Ishikawa (cell line): ENCODE measurements at regions not wholly inside any gene's neighbourhood (a gene's known extent, or its start where the extent isn't known, plus 50 kb on each side); places are given as distances from the start of the nearest gene placed in this dataset.

Experiments used
- CEBPB ChIP-seq: IDR thresholded peaks from 2 replicates; pipeline ENCODE4 v1.6.1; 2012
- CREB1 ChIP-seq: IDR thresholded peaks from 2 replicates; pipeline ENCODE4 v1.6.1; 2012; ENCODE audit warnings: low read depth
- EGR1 ChIP-seq: IDR thresholded peaks from 2 replicates; pipeline ENCODE4 v1.6.1; 2012
- EP300 ChIP-seq: IDR thresholded peaks from 2 replicates; pipeline ENCODE4 v1.6.1; 2012; ENCODE audit warnings: borderline replicate concordance
- FOXM1 ChIP-seq: IDR thresholded peaks from 2 replicates; pipeline ENCODE4 v1.6.1; 2012; ENCODE audit warnings: low read depth, borderline replicate concordance
- MAX ChIP-seq: IDR thresholded peaks from 2 replicates; pipeline ENCODE4 v1.6.1; 2012
- NFIC ChIP-seq: IDR thresholded peaks from 2 replicates; pipeline ENCODE4 v1.6.1; 2012
- RAD21 ChIP-seq: IDR thresholded peaks from 2 replicates; pipeline ENCODE4 v1.6.1; 2012; ENCODE audit warnings: low read depth
- REST ChIP-seq: IDR thresholded peaks from 2 replicates; pipeline ENCODE4 v1.6.1; 2012; ENCODE audit warnings: low read depth, mild to moderate bottlenecking
- TAF1 ChIP-seq: IDR thresholded peaks from 2 replicates; pipeline ENCODE4 v1.6.1; 2012; ENCODE audit warnings: low read depth, mild to moderate bottlenecking
- TCF12 ChIP-seq: IDR thresholded peaks from 2 replicates; pipeline ENCODE4 v1.6.1; 2012; ENCODE audit warnings: low read depth
- TEAD4 ChIP-seq: IDR thresholded peaks from 2 replicates; pipeline ENCODE4 v1.6.1; 2012
- USF1 ChIP-seq: IDR thresholded peaks from 2 replicates; pipeline ENCODE4 v1.6.1; 2012
- YY1 ChIP-seq: IDR thresholded peaks from 2 replicates; pipeline ENCODE4 v1.6.1; 2012; ENCODE audit warnings: low read depth
- ZBTB7A ChIP-seq: IDR thresholded peaks from 2 replicates; pipeline ENCODE4 v1.6.1; 2012; ENCODE audit warnings: low read depth

- TF ChIP-seq USF1, result no peak
- no peak for TF ChIP-seq RAD21
- no peak for TF ChIP-seq NFIC
- no peak for TF ChIP-seq TAF1
- TF ChIP-seq FOXM1, result no peak
- TF ChIP-seq MAX, result no peak
- no peak for TF ChIP-seq CEBPB
- no peak for TF ChIP-seq YY1
- TF ChIP-seq TCF12, result no peak
- no peak for TF ChIP-seq TEAD4
- TF ChIP-seq EGR1, result no peak
- TF ChIP-seq EP300, result no peak
- no peak for TF ChIP-seq CREB1
- TF ChIP-seq REST, result no peak
- TF ChIP-seq ZBTB7A, result no peak
Measured at GRCh38 chr1:87542697-87543096, 214.0 kb downstream of the LMO4 start.

GRCh38 chr1:87549738-87550137 lies 221.1 kb downstream of the LMO4 start:
- TF ChIP-seq MAX (no peak), EGR1 (no peak), TAF1 (no peak), TEAD4 (no peak), EP300 (no peak), YY1 (no peak), NFIC (no peak), CEBPB (no peak), REST (no peak), ZBTB7A (no peak)

- no peak for TF ChIP-seq FOXM1
- TF ChIP-seq CEBPB, result no peak
- TF ChIP-seq TCF12, result no peak
- no peak for TF ChIP-seq EGR1
- no peak for TF ChIP-seq REST
- no peak for TF ChIP-seq TEAD4
- TF ChIP-seq RAD21, result no peak
- no peak for TF ChIP-seq YY1
- no peak for TF ChIP-seq MAX
- TF ChIP-seq USF1, result no peak
- no peak for TF ChIP-seq TAF1
- TF ChIP-seq EP300, result no peak
- TF ChIP-seq ZBTB7A, result no peak
- TF ChIP-seq CREB1, result no peak
- no peak for TF ChIP-seq NFIC
Measured at GRCh38 chr1:87553511-87553910, 224.8 kb downstream of the LMO4 start.

- TF ChIP-seq TAF1 (no peak), MAX (no peak), TCF12 (no peak), TEAD4 (no peak), CEBPB (no peak)
Measured at GRCh38 chr1:87555366-87555765, 226.7 kb downstream of the LMO4 start.

- TF ChIP-seq EP300 (no peak), YY1 (no peak), ZBTB7A (no peak), USF1 (no peak), CREB1 (no peak), TEAD4 (no peak), CEBPB (no peak), RAD21 (no peak), TCF12 (no peak), TAF1 (no peak), MAX (no peak), REST (no peak), NFIC (no peak), FOXM1 (no peak)
Measured at GRCh38 chr1:87556326-87556725, 227.6 kb downstream of the LMO4 start.
